Epithelial cell of proximal tubule (primary cell): ENCODE measurements at regions not wholly inside any gene's neighbourhood (a gene's known extent, or its start where the extent isn't known, plus 50 kb on each side); places are given as distances from the start of the nearest gene placed in this dataset.
"Not testable (repeated sequence)": the region's sequence is repeated elsewhere in the genome, so short reads cannot be mapped to it uniquely, and the experiment has no call there.

Source experiments
- DNase-seq: peaks from one replicate; pipeline ENCODE4 v3.0.0-alpha.2; 2011; ENCODE audit warnings: low read depth
- H3K4me3 ChIP-seq: 2 replicates; pipeline ENCODE4 v1.5.1; 2011; ENCODE audit warnings: low read depth, mild to moderate bottlenecking, low read length
- CTCF ChIP-seq: conservative IDR thresholded peaks from 2 replicates; pipeline ENCODE4 v1.5.1; 2012; ENCODE audit warnings: low read depth, mild to moderate bottlenecking, low read length

GRCh38 chr5:42168091-42168670 lies 243.1 kb downstream of the FBXO4 start:
- DNase-seq, result no peak
- TF ChIP-seq CTCF, result no peak
- no peak overlapping the region for H3K4me3 ChIP-seq

GRCh38 chr5:42176118-42176517 lies 247.1 kb upstream of the GHR start:
- DNase-seq, H3K4me3 ChIP-seq: not testable (repeated sequence)

GRCh38 chr5:42179843-42180242 lies 243.4 kb upstream of the GHR start:
- not testable (repeated sequence) for H3K4me3 ChIP-seq, DNase-seq

GRCh38 chr5:42216904-42217303 lies 206.3 kb upstream of the GHR start:
- DNase-seq, result no peak
- no peak for TF ChIP-seq CTCF
- H3K4me3 ChIP-seq, result no peak overlapping the region

- TF ChIP-seq CTCF, result no peak
- DNase-seq, result no peak
- H3K4me3 ChIP-seq, result no peak overlapping the region
Measured at GRCh38 chr5:42217791-42218190, 205.4 kb upstream of the GHR start.

- TF ChIP-seq CTCF, result no peak
- no peak overlapping the region for H3K4me3 ChIP-seq
- no peak for DNase-seq
Measured at GRCh38 chr5:42225009-42225408, 198.2 kb upstream of the GHR start.

- no peak overlapping the region for H3K4me3 ChIP-seq
- TF ChIP-seq CTCF, result no peak
- no peak for DNase-seq
Measured at GRCh38 chr5:42228279-42228678, 195.0 kb upstream of the GHR start.

GRCh38 chr5:42230839-42231238 lies 192.4 kb upstream of the GHR start:
- H3K4me3 ChIP-seq, result no peak overlapping the region
- no peak for DNase-seq
- TF ChIP-seq CTCF, result no peak
